ENCODE measurements at regions not wholly inside any gene's neighbourhood (a gene's known extent, or its start where the extent isn't known, plus 50 kb on each side); places are given as distances from the start of the nearest gene placed in this dataset.

DNA sequence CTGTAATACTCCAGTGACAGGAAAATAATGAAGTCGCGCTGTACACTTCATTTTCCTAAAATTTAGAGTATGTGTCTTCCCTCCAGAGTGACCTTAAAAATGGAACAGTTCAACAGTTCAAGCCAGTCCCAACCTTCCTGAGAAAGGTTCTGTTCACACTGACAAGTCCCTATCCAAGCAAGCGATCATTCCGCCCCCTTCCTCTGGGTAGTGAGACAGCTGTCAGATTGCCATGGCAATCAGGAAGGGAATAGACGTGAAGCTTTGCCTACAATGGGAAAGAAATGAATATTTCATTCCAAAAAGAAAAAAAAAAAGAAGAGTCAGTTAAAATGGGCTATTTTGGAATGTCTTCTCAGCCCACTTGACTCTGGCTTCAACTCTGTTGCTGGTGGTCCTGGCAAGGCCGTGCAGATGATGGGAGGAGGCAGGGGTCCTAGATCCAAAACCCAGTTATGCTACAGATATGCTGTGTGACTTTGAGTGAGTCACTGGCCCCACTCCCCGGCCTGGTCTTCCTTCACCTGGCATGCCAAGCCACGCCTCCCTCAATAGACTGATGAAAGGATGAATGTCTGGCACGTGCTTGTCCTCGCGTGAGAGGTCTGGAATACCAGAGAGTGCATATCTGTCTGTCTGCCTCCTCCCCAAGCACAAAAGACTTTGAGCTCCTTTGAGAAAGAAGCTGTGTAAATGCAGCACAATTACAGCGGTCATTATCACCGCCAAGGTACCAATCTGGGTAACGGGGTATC is 165.8 kb upstream of the WWC1 start:
- Histone ChIP-seq H2BK5ac (ENCODE audit: low read depth, low read length, poor library complexity) (no peak overlapping the region), H3K4me2 (ENCODE audit: low read length) (no peak overlapping the region), H3K14ac (ENCODE audit: low read length) (no peak overlapping the region), H3K79me2 (ENCODE audit: control insufficient read depth, insufficient read depth, low read length, poor library complexity) (no peaks in the 10 kb centered on the region), H2AFZ (ENCODE audit: insufficient read depth, low read length, poor library complexity) (no peak overlapping the region), H3K4me3 (ENCODE audit: low read depth, low read length) (no peak overlapping the region), H3K27me3 (ENCODE audit: insufficient read depth, low read length) (no peaks in the 10 kb centered on the region), H3K9me3 (ENCODE audit: insufficient read depth, low read depth, low read length) (no peaks in the 10 kb centered on the region), H2AK5ac (ENCODE audit: low read length) (no peak overlapping the region), H3K27ac (ENCODE audit: low read depth, low read length) (no peak overlapping the region), H4K91ac (ENCODE audit: low read depth, low read length) (no peak overlapping the region), H4K8ac (ENCODE audit: low read depth, low read length) (no peak overlapping the region), H3K23ac (ENCODE audit: low read length) (no peak overlapping the region), H3K4ac (ENCODE audit: low read depth, low read length) (no peak overlapping the region), H4K12ac (ENCODE audit: low read depth, low read length) (no peak overlapping the region), H2BK120ac (ENCODE audit: insufficient read depth, low read length, poor library complexity) (no peak overlapping the region), H3K79me1 (ENCODE audit: low read length) (no peaks in the 10 kb centered on the region), H3K36me3 (ENCODE audit: control insufficient read depth in 1 of 2, insufficient read depth in 2 of 2, low read length in 2 of 2) (no peaks in the 10 kb centered on the region), H2BK12ac (ENCODE audit: low read length) (no peak overlapping the region), H3K18ac (ENCODE audit: low read length) (no peak overlapping the region), H3K9ac (ENCODE audit: low read length) (no peak overlapping the region), H3K4me1 (ENCODE audit: control insufficient read depth in 1 of 2, insufficient read depth in 2 of 2, low read length in 2 of 2) (peaks cover 0 to 4% of the 10 kb centered on the region in 2 experiments)
- DNase-seq = peak in 1 of 2 donors; percentile 23
- no CpG with 5 or more reads among the region's 14 CpGs for WGBS (ENCODE audit: extremely low coverage, insufficient coverage, insufficient read length)

DNA sequence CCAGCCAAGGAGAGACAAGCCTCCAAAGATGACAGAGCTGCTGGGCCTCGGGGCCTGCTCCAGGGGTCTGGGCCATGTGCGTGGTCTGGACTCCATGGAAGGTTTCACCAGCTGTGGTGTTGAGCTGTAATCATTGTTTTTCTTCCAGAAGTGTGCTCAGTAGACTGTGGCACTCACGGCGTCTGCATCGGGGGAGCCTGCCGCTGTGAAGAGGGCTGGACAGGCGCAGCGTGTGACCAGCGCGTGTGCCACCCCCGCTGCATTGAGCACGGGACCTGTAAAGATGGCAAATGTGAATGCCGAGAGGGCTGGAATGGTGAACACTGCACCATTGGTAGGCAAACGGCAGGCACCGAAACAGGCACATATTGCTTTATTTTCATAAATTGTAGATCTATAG is 164.8 kb upstream of the WWC1 start:
- H4K8ac ChIP-seq (ENCODE audit: low read depth, low read length) = no peak overlapping the region
- no peaks in the 10 kb centered on the region for H3K79me1 ChIP-seq (ENCODE audit: low read length)
- H3K79me2 ChIP-seq (ENCODE audit: control insufficient read depth, insufficient read depth, low read length, poor library complexity) = no peaks in the 10 kb centered on the region
- no peak for DNase-seq
- no peak overlapping the region for H3K27ac ChIP-seq (ENCODE audit: low read depth, low read length)
- H4K12ac ChIP-seq (ENCODE audit: low read depth, low read length) = no peak overlapping the region
- no peak overlapping the region for H2BK5ac ChIP-seq (ENCODE audit: low read depth, low read length, poor library complexity)
- H4K91ac ChIP-seq (ENCODE audit: low read depth, low read length) = no peak overlapping the region
- H2BK120ac ChIP-seq (ENCODE audit: insufficient read depth, low read length, poor library complexity) = no peak overlapping the region
- H3K9ac ChIP-seq (ENCODE audit: low read length) = no peak overlapping the region
- H2AFZ ChIP-seq (ENCODE audit: insufficient read depth, low read length, poor library complexity) = no peak overlapping the region
- H3K4me2 ChIP-seq (ENCODE audit: low read length) = no peak overlapping the region
- no peaks in the 10 kb centered on the region for H3K27me3 ChIP-seq (ENCODE audit: insufficient read depth, low read length)
- no CpG with 5 or more reads among the region's 15 CpGs for WGBS (ENCODE audit: extremely low coverage, insufficient coverage, insufficient read length)
- peaks cover 0 to 4% of the 10 kb centered on the region in 2 experiments for H3K4me1 ChIP-seq (ENCODE audit: control insufficient read depth in 1 of 2, insufficient read depth in 2 of 2, low read length in 2 of 2)
- H3K23ac ChIP-seq (ENCODE audit: low read length) = no peak overlapping the region
- H2AK5ac ChIP-seq (ENCODE audit: low read length) = no peak overlapping the region
- no peaks in the 10 kb centered on the region for H3K9me3 ChIP-seq (ENCODE audit: insufficient read depth, low read depth, low read length)
- no peak overlapping the region for H3K14ac ChIP-seq (ENCODE audit: low read length)
- no peak overlapping the region for H2BK12ac ChIP-seq (ENCODE audit: low read length)
- H3K4ac ChIP-seq (ENCODE audit: low read depth, low read length) = no peak overlapping the region
- no peak overlapping the region for H3K4me3 ChIP-seq (ENCODE audit: low read depth, low read length)
- H3K36me3 ChIP-seq (ENCODE audit: control insufficient read depth in 1 of 2, insufficient read depth in 2 of 2, low read length in 2 of 2) = no peaks in the 10 kb centered on the region
- no peak overlapping the region for H3K18ac ChIP-seq (ENCODE audit: low read length)

DNA sequence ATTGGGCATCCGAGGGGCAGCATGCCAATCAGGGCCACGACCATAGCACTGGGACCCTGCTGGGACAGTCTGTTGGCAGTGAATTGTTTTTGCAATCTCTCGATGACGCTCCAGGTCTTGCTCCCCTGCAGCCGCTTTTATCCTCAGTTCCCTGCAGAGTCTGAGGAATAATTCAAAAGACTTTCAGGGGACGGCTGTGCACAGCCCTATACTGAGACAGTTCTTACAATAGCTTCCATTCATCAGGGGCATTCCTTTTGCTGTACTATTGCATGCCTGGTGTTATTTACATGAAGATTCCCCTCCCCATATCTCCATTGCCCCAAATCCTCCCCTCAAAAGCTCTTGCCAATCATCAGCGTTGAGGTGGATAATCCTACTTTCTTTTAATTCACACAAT is 163.3 kb upstream of the WWC1 start:
- Histone ChIP-seq H3K9me3 (ENCODE audit: insufficient read depth, low read depth, low read length) (no peaks in the 10 kb centered on the region), H2BK12ac (ENCODE audit: low read length) (no peak overlapping the region), H3K4me2 (ENCODE audit: low read length) (no peak overlapping the region), H3K79me1 (ENCODE audit: low read length) (no peaks in the 10 kb centered on the region), H2AFZ (ENCODE audit: insufficient read depth, low read length, poor library complexity) (no peak overlapping the region), H3K4me1 (ENCODE audit: control insufficient read depth in 1 of 2, insufficient read depth in 2 of 2, low read length in 2 of 2) (peaks cover 0 to 4% of the 10 kb centered on the region in 2 experiments), H4K12ac (ENCODE audit: low read depth, low read length) (no peak overlapping the region), H2AK5ac (ENCODE audit: low read length) (no peak overlapping the region), H3K36me3 (ENCODE audit: control insufficient read depth in 1 of 2, insufficient read depth in 2 of 2, low read length in 2 of 2) (no peaks in the 10 kb centered on the region), H3K27ac (ENCODE audit: low read depth, low read length) (no peak overlapping the region), H3K9ac (ENCODE audit: low read length) (no peak overlapping the region), H3K79me2 (ENCODE audit: control insufficient read depth, insufficient read depth, low read length, poor library complexity) (no peaks in the 10 kb centered on the region), H4K91ac (ENCODE audit: low read depth, low read length) (no peak overlapping the region), H3K4ac (ENCODE audit: low read depth, low read length) (no peak overlapping the region), H3K18ac (ENCODE audit: low read length) (no peak overlapping the region), H2BK5ac (ENCODE audit: low read depth, low read length, poor library complexity) (no peak overlapping the region), H3K4me3 (ENCODE audit: low read depth, low read length) (no peak overlapping the region), H3K14ac (ENCODE audit: low read length) (no peak overlapping the region), H3K27me3 (ENCODE audit: insufficient read depth, low read length) (no peaks in the 10 kb centered on the region), H2BK120ac (ENCODE audit: insufficient read depth, low read length, poor library complexity) (no peak overlapping the region), H3K23ac (ENCODE audit: low read length) (no peak overlapping the region), H4K8ac (ENCODE audit: low read depth, low read length) (no peak overlapping the region)
- DNase-seq = no peak
- no CpG with 5 or more reads among the region's 7 CpGs for WGBS (ENCODE audit: extremely low coverage, insufficient coverage, insufficient read length)

DNA sequence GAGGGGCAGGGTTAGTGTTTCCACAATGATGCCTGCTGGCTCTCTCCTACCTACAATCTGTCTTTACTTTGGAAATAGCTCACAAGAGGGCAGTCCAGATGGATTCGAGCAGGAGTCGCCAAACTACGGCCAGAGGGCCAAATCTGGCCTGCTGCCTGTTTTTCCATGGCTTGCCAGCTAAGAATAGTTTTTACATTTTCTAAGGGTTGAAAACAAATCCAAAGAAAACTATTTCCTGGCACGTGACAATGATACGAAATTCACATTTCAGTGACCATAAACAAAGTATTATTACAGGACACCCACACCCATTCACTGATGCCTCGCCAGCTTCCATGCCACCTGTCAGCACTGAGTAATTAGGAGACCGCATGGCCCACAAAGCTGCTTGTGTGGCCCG is 162.9 kb upstream of the WWC1 start:
- Histone ChIP-seq H3K4me2 (ENCODE audit: low read length) (no peak overlapping the region), H4K8ac (ENCODE audit: low read depth, low read length) (no peak overlapping the region), H3K36me3 (ENCODE audit: control insufficient read depth in 1 of 2, insufficient read depth in 2 of 2, low read length in 2 of 2) (no peaks in the 10 kb centered on the region), H3K9me3 (ENCODE audit: insufficient read depth, low read depth, low read length) (no peaks in the 10 kb centered on the region), H2BK12ac (ENCODE audit: low read length) (no peak overlapping the region), H2AFZ (ENCODE audit: insufficient read depth, low read length, poor library complexity) (no peak overlapping the region), H3K27me3 (ENCODE audit: insufficient read depth, low read length) (no peaks in the 10 kb centered on the region), H3K18ac (ENCODE audit: low read length) (no peak overlapping the region), H4K91ac (ENCODE audit: low read depth, low read length) (no peak overlapping the region), H3K4me3 (ENCODE audit: low read depth, low read length) (no peak overlapping the region), H3K23ac (ENCODE audit: low read length) (no peak overlapping the region), H4K12ac (ENCODE audit: low read depth, low read length) (no peak overlapping the region), H2BK5ac (ENCODE audit: low read depth, low read length, poor library complexity) (no peak overlapping the region), H3K79me1 (ENCODE audit: low read length) (no peaks in the 10 kb centered on the region), H3K4ac (ENCODE audit: low read depth, low read length) (no peak overlapping the region), H2BK120ac (ENCODE audit: insufficient read depth, low read length, poor library complexity) (no peak overlapping the region), H2AK5ac (ENCODE audit: low read length) (no peak overlapping the region), H3K9ac (ENCODE audit: low read length) (no peak overlapping the region), H3K14ac (ENCODE audit: low read length) (no peak overlapping the region), H3K79me2 (ENCODE audit: control insufficient read depth, insufficient read depth, low read length, poor library complexity) (no peaks in the 10 kb centered on the region), H3K4me1 (ENCODE audit: control insufficient read depth in 1 of 2, insufficient read depth in 2 of 2, low read length in 2 of 2) (peaks cover 0 to 4% of the 10 kb centered on the region in 2 experiments), H3K27ac (ENCODE audit: low read depth, low read length) (no peak overlapping the region)
- DNase-seq = no peak
- no CpG with 5 or more reads among the region's 8 CpGs for WGBS (ENCODE audit: extremely low coverage, insufficient coverage, insufficient read length)

Data from trophoblast cell (in vitro differentiated cells and primary cell).